GM12875 (cell line): ENCODE measurements at regions not wholly inside any gene's neighbourhood (a gene's known extent, or its start where the extent isn't known, plus 50 kb on each side); places are given as distances from the start of the nearest gene placed in this dataset.
"Not testable (repeated sequence)": the region's sequence is repeated elsewhere in the genome, so short reads cannot be mapped to it uniquely, and the experiment has no call there.

Experiments used
- H3K4me3 ChIP-seq: one replicate; pipeline ENCODE4 v1.5.1; 2011; ENCODE audit warnings: low read depth, low read length, control low read depth
- TF ChIP-seq, protein P1 (sequence below): IDR thresholded peaks from 2 replicates; pipeline ENCODE4 v1.5.1; 2011; ENCODE audit warnings: low read depth, mild to moderate bottlenecking, control low read depth, inconsistent platforms, low read length, moderate library complexity, borderline replicate concordance; ENCODE audit not compliant: insufficient read depth

DNA sequence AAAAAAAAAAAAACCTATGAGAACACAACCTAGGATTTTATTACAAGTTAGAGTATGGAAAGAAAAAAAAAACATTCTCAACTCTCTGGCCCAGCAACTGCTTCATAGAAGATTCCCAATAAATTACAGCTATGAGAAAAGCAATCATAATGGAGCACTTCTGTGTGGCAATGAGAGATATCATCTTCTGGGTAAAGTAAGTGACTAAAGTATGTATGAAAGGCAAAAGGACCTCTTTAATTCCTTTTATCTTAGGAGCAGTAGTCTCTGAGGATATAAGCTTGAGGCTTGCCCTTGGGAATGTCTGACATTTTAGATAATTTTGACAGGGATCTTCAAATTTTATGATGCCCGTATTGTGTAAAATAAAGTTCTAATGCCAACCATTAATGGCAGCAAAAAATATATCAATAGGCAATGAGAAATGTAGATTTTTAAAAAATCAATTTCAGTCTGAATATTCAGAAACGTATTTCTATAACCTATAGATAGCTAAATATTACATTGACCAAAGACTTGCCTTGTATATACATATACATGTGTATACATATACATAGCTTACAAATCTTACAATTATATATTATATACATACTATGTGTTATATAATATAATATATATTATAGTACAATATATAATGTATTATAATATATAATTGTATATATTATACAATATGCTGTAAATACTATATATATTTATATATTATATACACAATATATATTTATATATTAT, 823.9 kb upstream of the SLITRK1 start:
- TF ChIP-seq, protein P1, sequence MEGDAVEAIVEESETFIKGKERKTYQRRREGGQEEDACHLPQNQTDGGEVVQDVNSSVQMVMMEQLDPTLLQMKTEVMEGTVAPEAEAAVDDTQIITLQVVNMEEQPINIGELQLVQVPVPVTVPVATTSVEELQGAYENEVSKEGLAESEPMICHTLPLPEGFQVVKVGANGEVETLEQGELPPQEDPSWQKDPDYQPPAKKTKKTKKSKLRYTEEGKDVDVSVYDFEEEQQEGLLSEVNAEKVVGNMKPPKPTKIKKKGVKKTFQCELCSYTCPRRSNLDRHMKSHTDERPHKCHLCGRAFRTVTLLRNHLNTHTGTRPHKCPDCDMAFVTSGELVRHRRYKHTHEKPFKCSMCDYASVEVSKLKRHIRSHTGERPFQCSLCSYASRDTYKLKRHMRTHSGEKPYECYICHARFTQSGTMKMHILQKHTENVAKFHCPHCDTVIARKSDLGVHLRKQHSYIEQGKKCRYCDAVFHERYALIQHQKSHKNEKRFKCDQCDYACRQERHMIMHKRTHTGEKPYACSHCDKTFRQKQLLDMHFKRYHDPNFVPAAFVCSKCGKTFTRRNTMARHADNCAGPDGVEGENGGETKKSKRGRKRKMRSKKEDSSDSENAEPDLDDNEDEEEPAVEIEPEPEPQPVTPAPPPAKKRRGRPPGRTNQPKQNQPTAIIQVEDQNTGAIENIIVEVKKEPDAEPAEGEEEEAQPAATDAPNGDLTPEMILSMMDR = no peak
- H3K4me3 ChIP-seq = no peak overlapping the region

DNA sequence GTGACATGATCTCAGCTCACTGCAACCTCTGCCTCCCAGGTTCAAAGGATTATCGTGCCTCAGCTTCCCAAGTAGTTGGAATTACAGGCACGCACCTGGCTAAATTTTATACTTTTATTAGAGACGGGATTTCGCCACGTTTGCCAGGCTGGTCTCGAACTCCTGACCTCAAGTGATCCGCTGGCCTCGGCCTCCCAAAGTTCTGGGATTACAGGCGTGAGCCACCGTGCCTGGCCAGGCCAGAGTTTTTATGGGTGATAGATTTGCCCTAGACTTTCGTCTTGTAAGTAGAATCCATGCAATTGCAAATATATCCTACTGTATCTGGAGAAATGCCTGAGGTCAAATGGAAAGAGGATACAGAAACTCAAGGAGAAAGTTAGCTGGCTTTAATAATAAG, 819.9 kb upstream of the SLITRK1 start:
- TF ChIP-seq, protein P1 = no peak
- H3K4me3 ChIP-seq = no peak overlapping the region

DNA sequence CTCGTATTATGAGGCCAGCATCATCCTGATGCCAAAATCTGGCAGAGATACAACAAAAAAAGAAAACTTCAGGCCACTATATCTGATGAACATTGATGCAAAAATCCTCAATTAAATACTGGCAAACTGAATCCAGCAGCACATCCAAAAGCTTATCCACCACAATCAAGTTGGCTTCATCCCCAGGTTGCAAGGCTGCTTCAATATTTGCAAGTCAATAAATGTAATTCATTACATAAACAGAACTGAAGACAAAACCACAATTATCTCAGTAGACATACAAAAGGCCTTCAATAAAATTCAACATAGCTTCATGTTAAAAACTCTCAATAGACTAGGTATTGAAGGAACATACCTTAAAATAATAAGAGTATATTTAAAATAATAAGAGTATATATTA, 815.3 kb upstream of the SLITRK1 start:
- not testable (repeated sequence) for H3K4me3 ChIP-seq

DNA sequence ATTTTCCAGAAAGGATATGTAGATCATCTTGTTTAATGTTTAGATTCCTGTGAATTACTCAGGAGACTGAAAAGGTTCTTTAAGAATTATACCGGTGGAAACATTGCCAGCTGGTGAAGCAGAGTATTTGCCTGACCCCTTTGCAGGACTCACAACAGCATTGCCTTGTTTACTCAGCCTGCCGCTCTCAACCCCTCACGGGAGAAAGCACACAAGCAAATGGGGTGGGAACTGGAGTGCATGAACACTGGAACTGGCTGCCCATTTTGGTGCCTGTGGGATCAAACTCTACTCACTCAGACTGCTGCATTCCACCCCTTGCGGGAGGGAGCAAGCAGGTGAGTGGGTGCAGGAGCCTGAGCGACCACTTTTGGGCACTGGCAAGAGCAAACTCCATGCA, 804.7 kb upstream of the SLITRK1 start:
- H3K4me3 ChIP-seq = no peak overlapping the region
- TF ChIP-seq, protein P1 = no peak

DNA sequence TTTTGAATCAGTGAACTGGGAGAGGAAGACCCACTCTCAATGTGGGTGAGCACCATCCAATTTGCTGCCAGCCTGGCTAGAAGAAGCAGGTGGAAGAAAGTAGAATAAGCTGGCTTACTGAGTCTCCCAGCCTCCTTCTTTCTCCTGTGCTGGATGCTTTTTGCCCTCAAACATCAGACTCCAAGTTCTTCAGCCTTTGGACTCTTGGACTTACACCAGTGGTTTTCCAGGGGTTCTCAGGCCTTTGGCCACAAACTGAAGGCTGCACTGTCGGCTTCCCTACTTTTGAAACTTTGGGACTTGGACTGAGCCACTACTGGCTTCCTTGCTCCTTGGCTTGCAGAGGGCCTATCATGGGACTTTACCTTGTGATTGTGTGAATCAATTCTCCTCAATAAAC, 804.2 kb upstream of the SLITRK1 start:
- H3K4me3 ChIP-seq = no peak overlapping the region
- TF ChIP-seq, protein P1 = no peak

DNA sequence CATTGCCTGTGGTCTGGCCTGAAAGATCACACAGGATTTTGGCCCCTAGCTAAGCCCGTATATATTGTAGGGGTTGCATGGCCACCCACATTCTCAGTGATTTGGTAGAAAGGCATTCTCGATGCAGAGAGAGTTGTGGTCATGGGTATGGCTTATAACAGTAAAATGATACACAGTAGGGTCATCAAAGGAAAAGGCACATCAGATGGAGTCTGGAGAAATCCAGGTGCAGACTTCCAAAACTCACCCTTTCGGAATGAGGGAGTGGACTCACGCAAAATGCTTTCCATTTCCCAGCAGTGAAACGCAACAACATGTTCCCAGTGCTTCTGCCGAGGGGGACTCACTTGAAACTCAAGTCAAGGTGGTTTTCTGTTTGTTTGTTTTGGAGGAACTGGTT, 802.5 kb upstream of the SLITRK1 start:
- TF ChIP-seq, protein P1 = no peak

DNA sequence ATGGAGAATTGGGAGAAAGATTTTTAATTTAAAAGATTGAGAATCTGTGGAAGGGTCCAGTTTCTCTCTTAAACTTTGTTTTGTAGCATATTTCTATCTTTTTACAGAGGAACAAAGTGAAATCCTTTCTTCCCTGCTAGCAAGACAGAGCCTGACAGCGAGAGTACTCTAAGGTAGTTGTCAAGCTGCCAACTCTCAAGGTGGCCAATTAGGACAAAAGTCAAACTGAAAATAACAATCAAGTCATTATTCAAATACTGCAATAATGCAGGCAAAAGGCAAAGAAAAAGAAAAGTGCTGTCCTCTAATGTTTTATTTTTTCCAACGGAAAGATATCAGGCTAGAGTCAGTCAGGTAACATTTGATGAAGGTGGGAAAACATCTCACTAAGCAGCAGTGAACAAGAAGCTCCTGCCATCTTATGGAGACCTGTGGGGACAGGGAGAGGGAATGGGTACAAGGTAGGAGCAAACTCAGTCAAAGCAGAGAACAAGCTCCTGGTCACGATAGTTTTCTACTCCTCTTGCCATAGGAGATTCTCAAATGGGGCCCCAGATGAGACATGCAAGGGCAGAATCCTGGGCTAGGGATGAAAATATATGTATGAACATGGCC, 801.9 kb upstream of the SLITRK1 start:
- no peak overlapping the region for H3K4me3 ChIP-seq
- TF ChIP-seq, protein P1 = no peak

More for the DNA sequence above, 802.5 kb upstream of the SLITRK1 start:
- no peak overlapping the region for H3K4me3 ChIP-seq
